ENCODE measurements at regions not wholly inside any gene's neighbourhood (a gene's known extent, or its start where the extent isn't known, plus 50 kb on each side); places are given as distances from the start of the nearest gene placed in this dataset.
"Not testable (repeated sequence)": the region's sequence is repeated elsewhere in the genome, so short reads cannot be mapped to it uniquely, and the experiment has no call there.

- DNase-seq = not testable (repeated sequence)
Measured at GRCh38 chr5:152026328-152027024, 101.8 kb upstream of the GLRA1 start.

- no peak for DNase-seq
Measured at GRCh38 chr5:152016421-152016820, 91.8 kb upstream of the GLRA1 start.

GRCh38 chr5:152007653-152008335, 83.1 kb upstream of the GLRA1 start:
- DNase-seq = no peak

GRCh38 chr5:152004095-152004494, 79.4 kb upstream of the GLRA1 start:
- DNase-seq = no peak

Data from NCI-H526 (cell line).